Renal cortex interstitium (tissue), 11 donors: ENCODE measurements at regions not wholly inside any gene's neighbourhood (a gene's known extent, or its start where the extent isn't known, plus 50 kb on each side); places are given as distances from the start of the nearest gene placed in this dataset.
A peak's percentile ranks its signal among the peaks of the same experiment; 100 is the strongest.

Source experiments
- DNase-seq, 11 donors: peaks; one replicate each; pipeline ENCODE4 v3.0.0-alpha.2; 2013; ENCODE audit warnings: low read depth in 9 of 11, low spot score in 4 of 11; ENCODE audit errors: extremely low read depth in 1 of 11

DNA sequence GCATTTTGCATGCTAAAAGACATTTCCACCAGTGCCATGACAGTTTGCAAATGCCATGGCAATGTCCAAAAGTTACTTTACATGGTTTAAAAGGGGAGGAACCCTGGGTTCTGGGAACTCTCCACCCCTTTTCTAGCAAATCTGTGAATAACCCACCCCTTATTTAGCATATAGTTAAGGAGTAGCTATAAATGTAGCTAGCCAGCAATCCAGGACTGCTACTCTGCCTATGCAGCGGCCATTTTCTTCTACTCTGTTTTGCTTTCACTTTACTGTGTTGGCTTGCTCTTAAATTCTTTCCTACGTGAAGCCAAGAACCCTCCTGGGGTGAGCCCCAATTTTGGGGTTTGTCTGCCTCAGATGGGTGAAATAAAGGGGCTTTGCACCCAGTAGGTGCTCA is 141.0 kb downstream of the PTPN11 start:
- DNase-seq: no peak

DNA sequence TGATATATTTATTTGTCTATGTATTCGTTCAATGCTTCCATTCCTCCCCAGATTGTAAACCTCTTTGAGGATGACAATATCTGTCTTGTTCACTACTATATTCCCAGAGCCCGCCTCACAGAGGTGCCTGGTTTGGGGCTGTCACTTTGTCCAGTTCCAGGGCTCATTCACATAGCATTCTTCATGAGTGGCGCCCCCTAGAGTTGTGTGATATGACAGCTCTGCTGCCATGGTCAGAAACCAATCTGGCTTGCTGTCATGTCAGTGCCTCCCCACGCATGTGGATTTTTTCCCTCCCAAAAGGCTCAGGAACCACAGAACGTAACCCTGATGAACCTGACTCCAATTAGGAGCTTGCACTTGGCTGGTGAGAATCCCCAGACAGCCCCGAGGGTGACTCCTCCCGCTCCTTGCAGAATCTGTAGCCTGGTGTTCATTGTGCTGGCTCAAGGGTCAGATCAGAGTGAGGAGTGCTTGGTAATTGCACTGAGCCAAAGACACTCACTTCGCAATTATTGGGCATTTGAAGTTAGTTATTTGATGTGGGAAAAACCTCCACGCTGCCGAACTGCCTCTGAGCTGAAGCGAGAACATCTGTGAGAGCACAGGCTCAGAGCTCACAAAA is 145.5 kb downstream of the PTPN11 start:
- DNase-seq: no peak

DNA sequence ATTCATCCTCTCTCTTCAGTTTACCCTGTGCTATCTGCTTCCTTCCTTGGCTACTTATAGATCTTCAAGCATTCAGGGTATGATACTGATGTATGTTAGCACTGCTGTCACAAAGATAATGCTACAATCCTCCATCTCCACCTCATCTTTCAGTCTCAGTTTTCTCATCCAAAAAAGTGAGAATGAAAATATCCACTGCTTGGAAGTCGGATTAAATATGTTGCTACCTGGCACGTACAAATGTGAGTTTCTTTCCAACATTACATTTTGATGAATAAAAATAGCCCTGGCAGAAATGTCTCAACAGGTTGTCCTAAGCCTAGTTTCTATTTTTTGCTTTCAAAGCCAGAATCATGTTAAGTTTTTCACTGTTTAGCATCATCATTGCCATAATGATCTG is 149.9 kb downstream of the PTPN11 start:
- no peak for DNase-seq

DNA sequence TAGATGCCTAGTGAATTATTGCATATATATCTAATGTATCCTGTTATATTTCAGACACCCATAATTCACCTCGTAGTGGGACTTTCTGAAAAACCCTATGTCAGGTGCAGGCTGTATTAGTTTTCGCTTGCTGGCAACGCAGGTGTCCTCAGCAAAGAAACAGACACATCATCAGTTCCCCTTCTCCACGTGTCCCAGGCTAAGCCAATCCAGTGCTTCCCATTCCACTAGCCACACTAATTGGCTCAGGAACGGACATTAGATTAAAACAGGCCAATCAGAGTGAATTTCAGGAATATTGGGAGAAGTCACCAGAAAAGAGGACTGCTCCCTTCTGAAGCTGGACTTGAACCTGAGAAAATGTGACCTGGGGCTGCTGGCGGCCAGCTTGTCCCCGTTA is 151.3 kb downstream of the PTPN11 start:
- no peak for DNase-seq

DNA sequence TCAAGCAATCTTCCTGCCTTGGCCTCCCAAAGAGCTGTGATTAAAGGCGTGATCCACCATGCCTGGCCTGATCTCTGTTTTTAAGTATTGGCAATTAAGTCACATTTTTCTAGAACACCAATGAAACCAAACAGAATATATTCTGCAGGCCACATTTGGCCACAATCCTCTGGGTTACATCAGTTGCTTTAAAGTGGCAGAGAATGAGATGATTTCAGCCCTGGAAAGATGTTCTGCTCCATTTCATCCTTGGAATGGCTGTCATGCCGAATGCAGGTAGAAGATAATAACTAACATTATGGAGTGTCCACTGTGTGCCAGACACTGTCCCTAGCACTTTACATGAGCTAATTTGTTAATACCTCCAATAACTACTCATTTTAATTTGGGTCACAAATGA is 154.4 kb downstream of the PTPN11 start:
- peak in 1 of 11 donors; percentile 6 for DNase-seq

DNA sequence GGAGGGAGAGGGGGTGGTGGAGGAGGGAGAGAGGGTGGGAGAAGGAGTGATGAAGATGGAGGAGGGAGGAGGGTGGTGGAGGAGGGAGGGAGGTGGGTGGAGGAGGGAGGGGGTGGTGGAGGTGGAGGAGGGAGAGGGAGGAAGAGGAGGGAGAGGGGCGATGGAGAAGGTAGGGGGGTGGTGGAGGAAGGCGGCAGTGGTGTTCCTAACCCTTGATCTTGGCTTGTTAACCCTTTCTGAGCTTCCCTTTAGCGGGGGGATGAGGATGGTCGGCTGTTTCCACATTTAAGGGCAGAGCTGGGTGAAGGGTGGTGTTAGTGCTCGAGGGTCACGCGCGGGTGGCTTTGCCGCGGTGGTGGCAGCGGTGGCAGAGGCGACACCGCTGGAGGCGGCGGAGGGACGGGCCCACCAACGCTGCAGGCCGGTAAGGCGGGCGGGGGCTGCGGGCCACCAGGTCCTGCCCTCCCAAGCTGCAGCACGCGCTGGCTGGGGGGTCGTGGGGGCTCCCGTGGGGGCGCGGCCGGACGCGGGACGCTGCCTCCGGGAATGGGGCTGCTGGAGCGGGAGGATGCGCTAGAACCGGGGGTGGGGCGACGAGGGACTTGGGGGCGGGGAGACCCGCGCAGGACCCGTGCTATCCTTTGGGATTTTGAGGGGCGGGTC is 156.3 kb downstream of the PTPN11 start:
- DNase-seq: no peak

DNA sequence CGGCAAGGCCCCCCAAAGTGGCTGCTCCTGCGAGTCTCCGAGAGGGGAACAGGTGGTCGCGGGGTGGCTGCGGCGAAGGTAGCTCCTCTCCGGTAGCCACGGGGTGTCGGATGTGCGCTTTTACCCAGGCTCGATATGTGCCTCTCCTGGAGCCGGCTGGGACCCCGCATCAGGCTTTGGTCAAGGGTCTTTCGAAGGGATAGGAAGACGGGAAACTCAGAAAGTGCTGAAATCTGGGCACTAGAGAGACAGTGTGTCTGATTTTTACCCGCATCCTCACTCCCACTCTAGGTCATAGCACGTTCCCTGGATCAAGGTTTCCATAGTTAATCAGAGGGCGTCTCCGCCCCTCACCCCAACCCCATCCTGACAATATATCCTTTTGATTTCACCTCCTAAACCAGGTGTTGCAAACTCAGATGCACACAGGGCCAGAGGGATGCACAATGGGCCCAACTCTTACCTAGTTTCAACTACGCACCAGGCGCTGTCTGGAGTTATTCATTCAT is 156.9 kb downstream of the PTPN11 start:
- DNase-seq: no peak

DNA sequence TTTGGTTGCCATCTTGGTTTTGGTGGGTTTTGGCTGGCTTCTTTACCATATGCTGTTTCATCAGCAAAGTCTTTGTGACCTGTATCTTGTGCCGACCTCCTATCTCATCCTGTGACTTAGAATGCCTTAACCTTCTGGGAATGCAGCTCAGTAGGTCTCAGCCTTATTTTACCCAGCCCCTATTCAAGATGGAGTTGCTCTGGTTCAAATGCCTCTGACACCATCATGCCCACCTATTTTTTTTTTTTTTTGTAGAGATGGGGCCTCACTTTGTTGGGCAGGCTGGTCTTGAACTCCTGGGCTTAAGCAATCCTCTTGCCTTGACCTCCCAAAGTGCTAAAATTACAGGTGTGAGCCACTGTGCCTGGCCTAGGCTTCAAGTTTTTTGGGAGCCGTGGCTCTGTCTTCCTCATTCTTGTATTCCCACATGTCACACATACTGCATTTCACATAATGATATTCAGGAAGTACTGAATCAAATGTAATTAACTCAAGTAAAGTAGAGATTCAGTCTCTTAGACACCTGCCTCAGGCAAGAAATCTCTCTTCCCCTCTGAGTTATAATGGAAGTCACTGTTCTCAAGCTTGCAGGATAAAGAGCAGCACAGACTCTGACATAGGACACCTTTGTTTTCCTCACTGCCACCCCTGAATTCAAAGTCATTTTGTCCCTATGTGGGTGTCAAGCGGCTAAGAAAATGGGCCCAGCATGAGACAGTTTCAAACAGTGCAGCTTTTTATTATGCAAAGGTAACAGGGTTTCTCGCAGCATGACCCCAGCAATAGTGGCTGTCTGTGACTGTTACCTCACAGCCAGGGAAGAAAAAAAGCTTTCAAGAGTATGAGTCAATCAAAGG is 159.0 kb downstream of the PTPN11 start:
- no peak for DNase-seq

DNA sequence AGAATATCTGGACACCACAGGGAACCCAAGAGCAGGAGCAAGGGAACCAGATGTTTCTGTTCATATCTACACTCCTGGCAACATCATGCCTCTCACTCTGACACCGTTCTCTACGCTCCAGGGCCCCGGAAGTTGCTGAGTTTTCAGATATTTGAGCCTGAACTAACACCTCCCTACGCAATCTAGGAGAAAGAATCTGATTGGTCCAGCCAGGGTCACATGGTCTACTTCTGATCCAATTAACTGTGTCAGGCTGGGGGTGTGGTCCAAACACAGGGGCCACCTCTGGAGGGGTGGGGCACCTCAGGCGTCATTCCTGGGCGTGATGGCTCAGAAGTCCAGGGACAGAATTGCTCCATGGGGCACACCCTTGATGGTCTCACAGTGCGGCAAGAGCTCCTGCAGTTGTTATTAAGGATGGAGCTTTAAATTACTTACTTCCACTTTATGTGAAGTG is 165.5 kb downstream of the PTPN11 start:
- DNase-seq: no peak

DNA sequence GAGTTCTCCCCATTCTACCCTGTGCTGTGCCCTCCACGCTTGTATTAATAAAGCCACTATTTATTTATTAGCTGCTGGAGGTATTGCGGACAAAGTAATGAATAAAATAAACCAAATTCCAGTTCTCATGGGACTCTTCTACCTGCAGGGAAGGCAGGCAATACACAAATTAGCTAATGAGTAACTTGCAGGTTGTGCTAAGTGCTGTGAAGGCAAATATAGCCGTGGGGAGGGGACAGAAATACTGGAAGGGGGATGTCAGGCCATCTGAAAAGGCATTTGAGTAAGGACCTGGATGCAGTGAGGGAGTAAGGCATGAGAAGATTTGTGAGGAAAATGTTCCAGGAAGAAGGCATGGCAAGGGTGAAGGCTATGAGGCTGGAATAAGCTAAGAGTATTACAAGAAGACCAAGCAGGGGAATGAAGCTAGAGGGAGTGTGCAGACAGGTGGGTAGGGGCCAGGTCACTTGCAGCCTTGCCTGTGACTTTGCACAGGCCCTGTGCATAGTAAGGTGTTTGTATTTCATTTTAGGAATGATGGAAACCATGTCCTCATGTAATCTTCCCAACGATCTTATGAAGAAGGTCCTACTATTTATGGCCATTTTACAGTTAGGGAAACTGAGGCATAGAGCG is 167.5 kb downstream of the PTPN11 start:
- DNase-seq: no peak

DNA sequence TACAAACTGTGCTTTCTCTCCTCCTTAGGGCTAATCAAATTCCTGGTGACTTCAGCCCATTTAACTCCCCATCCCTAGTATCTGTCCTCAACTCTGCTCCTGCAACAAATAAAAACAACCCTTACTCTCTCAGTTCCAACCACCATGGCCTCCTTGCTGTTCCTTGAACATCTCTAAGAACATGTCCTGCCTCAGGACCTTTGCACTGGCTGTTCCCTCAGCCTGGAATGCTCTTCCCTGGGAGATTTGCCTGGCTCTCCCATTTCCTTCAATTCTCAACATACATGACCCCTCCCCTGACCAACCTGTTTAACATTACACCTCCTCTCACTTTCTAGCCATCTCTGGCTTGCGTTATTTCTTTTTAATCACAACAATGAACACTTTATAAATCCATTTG is 170.5 kb downstream of the PTPN11 start:
- DNase-seq: no peak

DNA sequence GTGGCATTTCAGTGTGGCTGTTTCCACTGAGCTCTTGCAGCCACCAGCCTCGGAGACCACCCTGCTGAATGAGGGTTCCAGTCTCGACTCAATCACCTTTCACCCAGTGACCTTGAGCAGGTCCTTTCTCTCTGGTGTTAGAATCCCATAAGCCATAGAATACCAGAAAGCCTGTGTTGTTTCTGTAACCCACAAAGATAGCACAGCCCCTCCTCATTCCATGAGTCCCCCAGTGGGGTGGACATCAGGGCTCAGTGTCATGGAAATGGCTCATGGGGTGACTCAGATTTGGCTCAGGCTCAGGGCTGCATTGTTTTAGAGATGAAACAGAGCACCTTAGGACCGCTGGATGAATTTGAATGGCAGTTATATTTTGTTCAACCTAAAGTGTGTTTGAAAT is 171.5 kb downstream of the PTPN11 start:
- no peak for DNase-seq

DNA sequence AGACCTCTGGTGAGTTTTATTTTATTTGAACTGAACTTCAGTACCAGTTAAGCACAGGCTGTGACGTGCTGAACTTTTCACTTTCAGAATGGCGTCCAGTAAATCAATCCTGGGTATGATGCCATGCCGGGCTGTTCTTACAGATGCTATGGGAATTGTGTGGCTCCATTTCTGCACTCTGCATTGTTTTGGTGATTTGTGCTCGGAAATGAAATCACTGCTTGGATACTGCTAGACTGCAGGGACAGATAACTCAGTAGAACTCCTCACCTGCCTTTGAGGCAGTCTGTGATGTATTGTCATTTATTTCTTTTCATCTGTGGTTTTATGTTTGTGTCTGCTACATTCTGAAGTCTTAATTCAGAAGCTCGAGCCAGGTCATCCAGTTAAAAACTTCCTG is 172.7 kb downstream of the PTPN11 start:
- no peak for DNase-seq

DNA sequence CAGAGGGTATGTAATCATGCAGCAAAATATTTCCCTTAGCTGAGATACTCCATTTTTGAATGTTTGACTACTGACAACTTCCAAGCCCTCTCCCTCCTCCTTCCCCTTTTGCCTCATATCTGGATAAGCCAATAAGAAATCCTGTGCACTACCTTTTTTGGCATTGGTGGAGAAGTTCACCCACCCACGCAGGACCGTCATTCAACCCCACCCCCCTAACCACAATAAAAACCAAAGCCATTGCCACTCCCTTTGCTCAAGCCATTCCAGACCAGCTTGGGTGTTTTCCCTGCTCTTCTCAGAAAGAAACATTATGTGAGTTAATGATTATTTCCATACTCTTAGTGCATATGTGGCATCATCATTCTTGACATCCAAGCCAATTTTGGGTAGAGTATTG is 176.7 kb downstream of the PTPN11 start:
- DNase-seq: no peak

DNA sequence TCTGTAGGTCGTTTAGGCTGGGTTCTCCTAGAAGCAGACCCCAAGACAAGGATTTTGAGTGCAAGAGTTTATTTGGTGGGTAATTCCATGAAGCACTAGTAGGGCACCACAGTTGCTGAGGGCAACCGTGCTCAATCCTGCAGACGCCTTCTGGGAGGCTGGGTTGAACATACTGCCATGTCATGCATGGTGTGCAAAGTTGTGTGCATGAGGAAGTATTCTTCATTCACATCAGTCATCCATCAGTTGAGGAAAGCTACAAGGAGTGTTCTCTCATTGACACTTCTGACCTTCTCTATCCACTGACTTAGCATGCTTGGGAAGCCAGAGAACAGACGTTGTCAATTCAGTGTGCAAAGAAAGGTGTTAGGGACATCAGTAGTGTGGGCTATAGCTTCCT is 179.2 kb downstream of the PTPN11 start:
- DNase-seq: no peak

DNA sequence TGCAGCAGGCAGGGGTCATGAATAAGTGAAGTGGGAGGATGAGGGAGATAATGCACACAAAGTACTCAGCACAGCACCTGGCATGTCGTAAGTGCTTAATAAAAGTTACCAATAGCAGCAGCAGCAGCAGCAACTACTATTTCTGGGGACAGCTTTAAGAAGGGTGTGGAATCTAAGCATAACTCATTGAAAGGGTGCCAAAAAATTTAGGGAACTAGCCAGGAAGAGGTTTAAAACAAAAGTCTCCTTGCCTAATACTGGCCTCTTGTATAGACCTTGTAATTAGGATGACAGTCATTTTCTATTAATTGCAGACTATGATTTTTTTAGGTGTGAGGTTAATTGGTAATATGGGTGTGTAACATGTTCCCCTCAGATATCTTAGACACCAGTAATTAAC is 179.9 kb downstream of the PTPN11 start:
- no peak for DNase-seq

DNA sequence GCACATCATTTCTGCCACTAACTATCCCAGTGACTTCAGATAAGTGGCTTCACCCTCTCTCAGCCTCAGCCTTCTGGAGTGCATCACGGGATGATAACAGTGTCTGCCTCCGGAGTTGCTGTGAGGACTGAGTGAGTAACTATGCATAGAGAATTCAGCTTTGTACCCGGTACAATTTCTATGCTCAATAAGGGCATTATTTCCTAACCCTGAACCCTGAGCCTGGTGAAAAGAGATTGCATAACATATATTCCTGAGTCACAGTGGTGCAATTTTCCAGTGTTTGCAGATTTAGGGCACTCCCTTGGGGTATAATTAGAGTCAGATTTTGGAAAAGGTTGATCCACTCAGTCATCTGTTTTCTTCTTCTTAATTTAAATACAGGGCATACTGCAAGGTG is 181.1 kb downstream of the PTPN11 start:
- no peak for DNase-seq

DNA sequence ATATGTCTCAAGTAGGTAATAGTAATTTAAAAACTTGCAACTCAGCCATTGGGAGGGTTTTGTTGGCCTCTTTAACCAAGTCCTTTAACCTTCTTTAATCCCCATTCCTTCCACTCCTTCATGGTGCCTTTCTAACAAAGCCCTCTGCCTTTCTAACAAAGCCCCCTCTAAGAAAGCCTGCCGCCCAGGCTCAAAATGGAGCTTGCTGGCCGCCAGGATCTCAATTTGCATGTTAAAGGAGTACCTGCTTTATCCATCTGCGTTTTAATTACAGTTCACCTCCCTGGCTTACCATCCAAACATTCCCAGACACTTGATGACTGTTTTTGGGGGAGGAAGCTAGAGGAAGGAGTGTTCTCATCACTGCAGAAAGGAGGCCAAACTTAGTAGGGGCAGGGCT is 183.4 kb downstream of the PTPN11 start:
- DNase-seq: no peak

DNA sequence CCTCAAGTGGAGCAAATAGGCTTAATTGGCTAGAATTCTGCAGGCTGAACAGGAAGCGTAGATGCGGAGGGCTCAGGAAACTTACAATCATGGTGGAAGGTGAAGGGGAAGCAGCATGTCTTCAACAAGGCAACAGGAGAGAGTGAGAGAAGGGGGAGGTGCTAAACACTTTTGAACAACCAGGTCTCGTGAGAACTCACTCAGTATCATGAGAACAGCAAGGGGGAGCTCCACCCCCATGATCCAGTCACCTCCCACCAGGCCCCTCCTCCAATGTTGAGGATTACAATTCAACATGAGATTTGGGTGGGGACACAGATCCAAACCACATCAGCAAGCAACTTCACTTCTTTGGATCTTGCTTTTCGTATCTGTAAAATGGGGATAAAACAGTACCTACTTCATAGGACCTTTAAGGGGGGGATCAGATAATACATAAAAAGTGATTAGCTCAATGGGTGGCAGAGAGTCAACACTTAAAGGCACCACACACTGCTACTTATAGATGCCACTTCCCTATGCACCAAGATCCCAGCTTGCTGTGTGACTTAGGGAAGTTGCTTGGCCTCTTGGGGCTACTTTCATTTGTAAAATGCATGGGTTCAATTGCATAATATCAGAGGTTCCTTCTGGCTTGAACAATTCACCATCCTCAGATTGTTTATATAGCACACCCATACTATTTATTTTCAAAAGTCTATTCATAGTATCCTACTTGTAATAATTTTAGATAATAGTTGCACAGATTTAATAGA is 184.8 kb upstream of the RPH3A start:
- no peak for DNase-seq
